ENCODE measurements at regions not wholly inside any gene's neighbourhood (a gene's known extent, or its start where the extent isn't known, plus 50 kb on each side); places are given as distances from the start of the nearest gene placed in this dataset.

DNA sequence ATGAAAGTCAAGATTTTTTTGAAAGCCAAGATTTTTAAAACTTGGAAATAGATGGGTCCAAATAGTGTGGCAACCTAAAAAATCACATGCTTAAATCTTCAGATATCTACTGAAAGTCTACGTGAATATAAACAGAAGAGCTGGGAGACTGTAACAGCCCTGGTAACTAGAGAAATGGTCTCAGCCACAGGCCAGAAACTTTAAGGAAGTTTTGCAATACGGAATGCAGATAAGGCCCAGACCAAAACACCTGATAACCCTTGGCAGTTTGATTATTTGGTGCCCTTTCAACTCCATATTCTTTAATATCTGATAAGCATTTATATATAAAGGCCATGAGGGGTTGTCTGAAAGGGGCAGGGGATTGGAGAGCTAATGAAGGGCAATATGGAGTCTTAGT lies 537.3 kb upstream of the TGFBR2 start:
- no peak for DNase-seq (ENCODE audit: extremely low read depth, low read depth, low spot score)

DNA sequence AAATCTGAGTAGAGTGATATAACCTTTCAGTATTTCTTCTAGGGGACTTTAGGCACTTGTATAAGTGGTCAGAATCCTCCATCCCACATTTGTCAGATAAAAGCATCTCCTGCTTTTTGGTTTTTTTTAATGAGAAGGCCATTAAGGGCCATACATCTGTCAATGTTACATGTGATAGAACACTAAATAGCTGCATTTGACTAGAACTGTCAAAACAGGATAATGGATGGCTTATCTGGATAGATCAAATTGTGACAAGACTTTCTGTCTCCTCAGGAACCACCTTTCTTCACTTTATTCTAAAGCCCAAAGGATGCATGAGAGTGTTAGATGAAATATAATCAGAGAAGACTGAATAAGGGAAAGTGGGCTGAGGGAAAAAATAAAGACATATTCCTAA lies 533.4 kb upstream of the TGFBR2 start:
- DNase-seq (ENCODE audit: extremely low read depth, low read depth, low spot score), result no peak

DNA sequence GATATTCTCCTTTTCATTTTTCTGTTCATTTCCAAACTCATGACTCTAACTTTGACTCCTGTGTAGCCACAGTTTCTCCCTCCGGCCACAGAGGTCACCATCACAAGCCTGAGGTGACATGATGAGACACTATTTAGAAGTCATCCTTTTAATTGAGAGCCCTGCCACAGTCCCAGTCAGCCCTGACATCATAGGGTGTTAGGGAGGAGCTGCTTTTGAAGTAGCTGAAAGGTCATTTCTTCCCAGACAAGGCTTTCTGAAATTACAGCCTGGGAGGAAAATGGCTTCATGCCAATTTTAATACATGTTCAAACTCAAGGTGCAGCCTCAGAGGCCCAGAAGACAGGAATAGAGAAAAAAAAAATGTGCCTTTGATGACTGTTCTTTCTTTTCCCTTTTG lies 532.8 kb upstream of the TGFBR2 start:
- no peak for DNase-seq (ENCODE audit: extremely low read depth, low read depth, low spot score)

DNA sequence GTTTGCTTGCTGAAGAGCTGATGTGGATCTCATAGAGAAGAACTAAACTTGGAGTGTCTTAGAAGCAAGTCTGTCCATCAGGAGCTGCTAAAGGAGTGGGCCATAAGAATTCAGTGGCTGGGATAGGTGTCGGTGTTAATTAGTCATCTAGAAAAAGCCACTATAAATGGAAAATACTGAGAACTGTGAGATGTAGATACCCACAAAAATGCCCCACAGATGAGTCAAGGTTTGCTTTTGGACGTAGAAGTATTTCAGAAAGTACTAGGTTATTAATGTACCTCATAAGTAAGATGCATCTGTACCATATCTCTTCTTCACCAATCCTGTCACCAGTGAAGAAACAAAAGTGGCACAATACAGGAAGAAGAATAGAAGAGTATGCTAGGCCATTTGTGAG lies 530.9 kb upstream of the TGFBR2 start:
- no peak for DNase-seq (ENCODE audit: extremely low read depth, low read depth, low spot score)

DNA sequence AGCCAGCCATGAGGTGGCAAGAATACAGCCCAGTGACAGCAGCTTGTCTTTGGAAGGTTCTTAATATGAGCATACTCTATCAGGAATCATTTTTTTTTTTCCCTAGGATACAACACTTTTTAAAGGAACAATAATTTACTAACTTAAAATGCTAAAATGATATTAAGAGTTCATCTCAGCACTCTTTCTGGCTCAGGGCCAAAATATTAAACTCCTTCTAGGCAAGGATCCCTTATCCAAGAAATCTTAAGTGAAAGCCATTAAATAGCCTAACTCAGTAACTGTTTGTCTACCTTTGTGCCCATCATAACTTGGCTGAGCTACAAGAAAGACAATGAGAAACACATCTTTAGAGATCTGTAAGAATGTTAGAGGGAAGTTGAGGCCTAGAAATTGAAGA lies 529.5 kb upstream of the TGFBR2 start:
- DNase-seq (ENCODE audit: extremely low read depth, low read depth, low spot score), result no peak

DNA sequence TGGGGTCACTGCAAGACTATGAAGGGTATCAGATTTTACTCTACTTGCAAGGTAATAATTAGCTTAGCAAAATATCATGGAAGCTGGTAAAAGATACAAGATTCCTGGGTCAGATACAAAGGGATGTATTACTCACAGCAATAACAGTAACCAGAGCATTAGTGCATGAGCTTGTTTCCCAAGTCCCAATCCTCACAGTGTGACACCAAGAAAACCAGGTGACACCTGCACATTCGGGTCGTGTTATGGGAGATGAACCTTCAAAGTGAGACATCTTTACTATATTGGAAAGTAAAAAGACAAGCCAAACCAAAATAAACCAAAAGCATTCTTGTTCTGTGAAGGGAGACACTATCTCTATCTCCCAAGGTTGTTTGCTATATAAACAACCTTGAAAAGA lies 528.7 kb upstream of the TGFBR2 start:
- DNase-seq (ENCODE audit: extremely low read depth, low read depth, low spot score), result no peak

DNA sequence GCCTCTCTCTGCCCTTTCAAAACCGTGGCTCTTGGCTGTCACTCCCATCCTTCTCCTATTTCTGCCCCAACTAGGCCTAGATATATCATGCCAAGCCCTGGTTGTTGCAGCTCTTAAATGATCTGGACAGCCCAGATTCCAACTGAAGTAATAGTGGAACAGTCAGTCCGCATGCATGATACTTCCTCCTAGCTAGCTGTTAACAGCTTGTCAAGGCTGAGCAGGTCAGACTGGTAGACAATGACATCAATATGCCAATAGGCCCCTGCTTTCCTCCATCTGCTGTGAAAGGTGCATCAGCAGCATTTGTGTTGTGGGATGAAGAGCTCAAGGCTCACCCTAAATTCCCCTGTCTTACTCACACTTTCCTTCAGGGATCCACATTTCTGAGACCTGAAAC lies 527.7 kb upstream of the TGFBR2 start:
- no peak for DNase-seq (ENCODE audit: extremely low read depth, low read depth, low spot score)

DNA sequence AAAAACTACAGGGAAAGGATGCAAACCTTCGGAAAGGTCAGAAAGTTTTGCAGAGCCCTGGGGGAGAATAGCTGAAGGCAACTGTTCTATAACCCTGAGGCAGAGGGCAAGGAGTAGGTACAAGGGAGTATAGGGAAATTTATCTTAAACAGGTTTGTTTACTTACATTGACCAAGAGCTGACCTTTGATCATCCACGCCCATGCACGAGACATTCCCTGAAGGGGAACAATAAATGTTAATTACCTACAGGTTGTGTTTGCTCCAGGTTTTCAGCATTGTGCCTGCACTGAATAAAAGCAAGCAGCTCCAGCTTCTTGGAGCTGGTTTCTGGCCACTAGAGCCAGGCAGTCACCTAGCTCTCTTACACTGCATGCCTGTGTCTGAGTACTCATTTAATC lies 524.5 kb upstream of the TGFBR2 start:
- no peak for DNase-seq (ENCODE audit: extremely low read depth, low read depth, low spot score)

DNA sequence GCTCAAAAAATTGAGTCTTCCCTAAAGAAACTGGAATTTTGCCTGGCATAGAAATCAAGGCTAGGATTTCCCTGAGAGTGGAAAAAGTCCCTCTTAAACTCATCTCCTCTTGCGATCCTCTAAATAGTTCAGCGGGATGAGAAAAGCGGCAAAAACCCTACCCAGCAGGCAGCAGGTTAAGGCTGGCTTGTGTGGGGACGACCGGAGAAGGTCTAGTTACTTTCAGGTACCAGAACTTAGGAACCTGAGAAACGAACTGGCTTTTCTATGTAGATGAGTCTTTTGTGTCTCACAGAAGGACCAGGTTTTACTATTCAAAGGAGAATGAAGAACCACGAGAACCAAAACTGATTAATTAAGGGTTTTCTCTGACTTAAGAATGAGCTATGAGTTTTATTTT lies 523.7 kb upstream of the TGFBR2 start:
- DNase-seq (ENCODE audit: extremely low read depth, low read depth, low spot score), result no peak

DNA sequence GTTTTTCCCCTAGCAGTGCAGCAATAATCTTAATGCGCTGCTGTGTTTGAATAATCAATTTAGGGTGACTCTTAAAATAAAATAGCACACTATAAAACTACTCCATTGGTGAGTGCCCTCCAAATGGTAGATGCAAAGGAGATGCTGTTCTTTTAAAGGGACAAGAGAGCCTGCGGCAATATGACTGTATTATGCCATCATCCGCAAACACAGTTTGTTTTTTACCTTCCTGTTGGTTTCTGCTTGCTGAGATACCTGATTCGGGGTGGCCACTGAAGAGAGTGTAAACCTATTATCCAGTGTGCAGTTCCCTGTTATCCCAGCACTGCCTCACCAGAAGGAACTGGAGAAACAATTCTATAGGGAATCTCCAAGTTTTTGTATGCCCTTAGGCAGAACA lies 523.1 kb upstream of the TGFBR2 start:
- DNase-seq (ENCODE audit: extremely low read depth, low read depth, low spot score), result no peak

DNA sequence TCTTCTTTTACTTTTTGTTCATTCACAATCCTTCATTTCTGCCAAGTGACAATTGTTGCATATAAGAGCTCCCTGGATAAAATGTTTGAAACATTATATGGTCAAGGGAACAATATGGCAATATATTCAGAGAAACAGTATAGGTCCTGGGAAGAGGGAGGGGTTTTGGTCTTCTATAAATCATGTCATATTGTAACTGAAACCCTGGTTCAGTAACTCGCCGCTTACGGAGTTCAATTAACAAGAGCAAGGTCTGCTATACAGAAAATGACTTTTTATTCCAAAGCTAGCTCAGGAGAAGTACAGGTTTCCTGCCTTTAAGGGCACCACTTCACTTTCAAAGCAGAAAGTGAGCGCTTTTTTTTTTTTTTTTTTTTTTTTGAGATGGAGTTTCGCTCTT lies 522.1 kb upstream of the TGFBR2 start:
- no peak for DNase-seq (ENCODE audit: extremely low read depth, low read depth, low spot score)

DNA sequence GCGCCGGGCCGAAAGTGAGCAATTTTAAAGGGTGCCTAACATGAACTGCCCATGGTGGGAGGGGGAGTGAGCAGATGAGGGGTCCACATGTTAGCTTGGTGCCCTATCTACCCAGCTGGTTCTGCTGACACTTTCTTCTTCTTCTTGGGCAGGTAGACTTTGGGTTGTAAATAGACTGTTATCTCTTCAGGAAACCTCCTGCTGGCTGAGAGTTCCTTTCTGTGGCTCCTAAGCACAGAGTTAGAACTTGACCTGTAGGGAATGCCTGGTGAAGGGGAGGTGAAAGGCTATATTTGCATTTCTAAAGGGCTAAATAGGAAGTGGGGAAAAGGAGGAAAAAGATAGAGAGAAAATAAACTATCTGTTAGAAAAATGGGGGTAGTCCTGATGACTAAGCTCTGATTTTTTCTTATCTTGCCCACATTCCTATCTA lies 521.4 kb upstream of the TGFBR2 start:
- DNase-seq (ENCODE audit: extremely low read depth, low read depth, low spot score), result no peak

DNA sequence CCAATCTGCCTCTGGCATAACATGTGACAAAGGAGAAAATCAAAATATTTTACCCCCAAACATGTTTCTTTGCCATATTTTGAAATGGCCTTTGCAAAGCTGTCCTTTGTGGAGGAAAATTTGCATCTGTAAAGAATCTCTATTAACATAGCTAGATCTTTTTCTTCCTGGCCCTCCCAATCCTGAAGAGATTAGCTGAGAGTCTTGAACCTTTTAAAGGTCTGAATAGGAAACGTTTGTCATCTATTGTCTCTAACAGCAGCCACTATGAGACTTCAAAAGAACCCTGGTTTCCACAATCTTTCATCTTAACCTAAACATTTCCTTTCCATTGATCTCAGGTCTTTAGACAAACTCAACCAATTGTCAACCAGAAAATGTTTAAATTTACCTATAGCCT lies 520.9 kb upstream of the TGFBR2 start:
- DNase-seq (ENCODE audit: extremely low read depth, low read depth, low spot score), result no peak

DNA sequence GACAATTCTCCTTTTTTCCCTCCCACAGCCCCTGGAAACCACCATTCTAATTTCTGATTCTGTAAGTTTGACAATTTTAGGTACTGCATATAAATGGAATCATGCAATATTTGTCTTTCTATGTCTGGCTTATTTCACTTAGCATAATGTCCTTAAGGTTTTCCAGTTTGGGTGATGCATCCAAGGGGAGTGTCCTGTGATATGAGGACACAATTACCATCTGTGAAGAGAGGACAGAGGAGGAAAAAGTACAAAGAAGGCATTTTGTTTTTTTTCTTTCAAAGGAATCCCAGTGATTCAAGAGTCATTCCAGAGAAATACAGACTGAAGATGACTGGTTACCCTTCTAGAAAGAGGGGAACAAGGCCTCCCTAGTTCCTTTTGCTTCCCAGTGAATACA lies 514.7 kb upstream of the TGFBR2 start:
- DNase-seq (ENCODE audit: extremely low read depth, low read depth, low spot score), result no peak

DNA sequence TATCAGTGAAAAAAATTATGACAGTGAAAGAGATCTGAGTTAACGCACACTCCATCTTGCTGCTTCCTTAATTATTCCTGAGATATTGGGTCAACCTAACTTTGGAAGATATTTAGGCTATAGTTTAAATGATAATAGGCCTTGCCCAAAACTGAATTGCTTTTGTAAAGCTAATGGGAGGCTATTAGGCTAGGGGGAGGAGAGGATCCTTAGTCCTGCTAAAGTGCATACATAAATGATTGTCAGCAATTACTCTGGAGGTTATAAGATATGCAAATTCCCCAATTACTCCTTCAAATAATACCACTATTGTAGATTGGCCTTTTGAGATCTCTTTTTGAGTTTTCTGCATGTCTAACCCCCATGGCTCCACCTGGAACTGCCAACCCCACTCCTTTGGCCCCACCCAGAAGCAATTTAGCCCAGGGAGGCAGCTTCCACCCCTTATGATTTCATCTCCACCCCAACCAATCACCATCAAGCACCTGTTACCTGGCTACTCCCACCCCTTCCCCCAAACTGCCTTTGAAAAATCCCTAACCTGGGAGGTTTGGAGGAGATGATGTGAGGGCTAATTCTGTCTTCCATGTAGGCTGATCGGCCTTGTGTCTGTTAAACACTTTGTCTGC lies 509.3 kb upstream of the TGFBR2 start:
- no peak for DNase-seq (ENCODE audit: extremely low read depth, low read depth, low spot score)

DNA sequence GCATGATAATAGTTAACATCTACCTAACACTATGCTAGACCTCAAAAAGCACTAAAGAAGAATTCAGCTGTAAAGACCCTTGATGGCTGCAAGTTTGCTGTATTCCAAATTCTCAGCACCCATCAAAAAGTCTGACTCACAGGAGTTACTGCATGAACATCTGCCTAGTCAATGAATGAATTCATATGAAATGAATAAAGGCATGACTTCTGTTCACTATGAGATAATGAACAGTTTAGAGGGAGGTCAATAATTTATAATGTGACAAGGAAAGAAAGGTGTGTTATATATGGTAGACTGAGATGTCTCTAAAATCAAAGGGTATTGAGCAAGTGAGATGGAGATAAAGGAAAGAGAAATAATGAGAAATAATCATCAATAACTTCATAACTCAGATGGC lies 508.2 kb upstream of the TGFBR2 start:
- DNase-seq (ENCODE audit: extremely low read depth, low read depth, low spot score), result no peak

DNA sequence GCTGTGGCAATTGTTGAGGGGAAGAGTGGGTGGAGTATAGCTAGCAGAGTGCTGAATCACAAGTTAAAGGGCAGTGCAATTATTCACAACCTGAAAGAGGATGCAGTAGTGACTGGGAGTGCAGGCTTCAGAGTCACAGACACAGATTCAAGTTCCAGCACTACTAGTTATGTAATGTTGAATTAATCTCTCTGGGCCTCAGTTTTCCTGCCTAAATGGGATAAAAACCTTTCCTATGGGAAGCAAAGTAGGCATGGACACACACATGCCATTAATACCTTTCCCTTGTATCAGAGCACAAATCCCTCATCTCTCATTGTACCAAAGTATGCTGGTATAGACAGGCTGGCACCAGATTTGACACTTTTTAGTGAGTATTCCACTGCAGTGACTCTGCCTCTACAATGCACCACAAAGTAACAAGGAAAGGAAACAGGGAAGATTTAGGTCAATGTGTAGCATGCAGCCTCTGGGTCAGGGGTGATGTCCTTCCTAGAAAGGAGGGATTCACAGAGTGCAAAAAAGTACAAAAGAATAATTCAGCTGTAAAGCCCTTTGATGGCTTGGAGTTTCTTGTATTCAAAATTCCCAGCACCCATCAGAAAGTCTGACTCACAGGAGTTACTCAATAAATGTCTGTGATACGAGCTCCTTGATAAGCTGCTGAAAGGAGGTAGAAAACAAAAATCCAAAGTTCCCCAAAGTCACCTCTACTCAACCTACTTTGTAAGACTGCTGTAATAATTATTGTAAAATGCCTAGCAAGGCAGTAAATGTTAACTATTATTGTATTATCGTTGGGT lies 507.5 kb upstream of the TGFBR2 start:
- no peak for DNase-seq (ENCODE audit: extremely low read depth, low read depth, low spot score)

DNA sequence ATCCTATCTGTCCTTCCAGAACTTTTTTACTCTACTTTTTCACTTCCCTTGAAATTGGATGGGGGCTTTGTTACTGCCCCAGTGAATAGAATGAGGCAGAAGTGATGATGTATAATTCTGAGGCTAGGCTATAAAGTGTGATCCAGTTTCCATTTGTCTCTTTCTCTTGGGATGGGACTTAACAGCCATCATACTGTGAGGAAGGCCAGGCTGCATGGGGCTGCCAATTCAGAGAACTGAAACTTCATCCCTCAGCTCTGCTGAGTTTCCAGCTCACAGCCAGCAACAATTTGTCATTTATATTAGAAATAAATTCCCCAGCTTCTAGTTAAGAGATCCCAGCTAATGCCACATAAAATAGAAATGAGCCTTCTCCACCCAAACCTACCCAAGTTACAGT lies 504.0 kb upstream of the TGFBR2 start:
- no peak for DNase-seq (ENCODE audit: extremely low read depth, low read depth, low spot score)

DNA sequence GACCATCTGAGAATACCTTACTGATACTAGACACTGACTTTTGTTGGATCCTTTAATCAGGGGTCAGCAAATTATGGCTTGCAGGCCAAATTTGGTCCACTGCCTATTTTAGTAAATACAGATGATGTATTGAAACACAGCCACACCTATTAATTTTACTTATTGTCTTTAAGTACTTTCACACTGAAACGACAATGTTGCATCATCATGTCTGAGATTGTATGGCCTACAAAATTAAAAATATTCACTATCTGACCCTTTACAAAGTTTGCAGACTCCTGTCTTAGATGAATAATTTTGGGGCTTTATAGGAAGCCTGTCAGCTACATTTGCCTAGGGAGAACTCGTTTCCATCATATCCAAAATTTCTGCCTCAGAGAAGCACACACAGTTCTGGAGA lies 503.2 kb upstream of the TGFBR2 start:
- no peak for DNase-seq (ENCODE audit: extremely low read depth, low read depth, low spot score)

DNA sequence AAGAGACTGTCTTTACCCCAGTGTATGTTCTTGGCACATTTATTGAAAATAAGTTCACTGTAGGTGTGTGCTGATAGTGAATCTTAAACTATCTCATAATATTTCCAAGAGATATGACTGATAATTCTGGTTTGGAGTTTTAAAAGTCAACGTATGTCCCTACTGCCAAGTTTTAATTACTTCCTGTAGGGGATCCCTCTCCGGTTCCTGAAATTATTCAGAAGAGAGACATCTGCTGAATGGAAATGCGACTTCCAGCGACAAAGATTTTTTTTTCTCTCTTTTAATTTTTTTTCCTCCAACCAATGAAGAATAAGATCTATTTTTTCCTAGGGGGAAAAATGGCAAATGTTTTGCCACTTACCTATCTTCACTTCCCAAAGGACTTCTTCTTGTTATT lies 498.9 kb upstream of the TGFBR2 start:
- DNase-seq (ENCODE audit: extremely low read depth, low read depth, low spot score), result no peak

DNA sequence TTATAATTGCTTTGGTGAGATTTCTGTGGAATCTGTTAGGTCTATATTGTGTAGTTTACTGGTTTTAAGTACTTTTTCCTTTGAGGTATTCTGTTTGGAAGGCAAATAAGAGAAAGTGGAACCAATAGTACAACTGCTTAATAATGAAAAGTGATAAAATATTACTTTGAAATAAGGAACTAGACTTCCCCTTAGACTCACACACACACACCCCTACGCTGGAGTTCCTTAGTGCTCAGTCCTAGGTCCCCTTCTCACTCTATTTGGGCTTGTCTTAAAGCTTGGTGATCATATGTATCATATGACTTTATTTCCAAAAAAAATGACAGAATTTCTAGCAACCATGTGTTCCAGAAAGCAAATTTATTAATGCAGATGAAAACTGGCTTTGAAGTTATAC lies 494.0 kb upstream of the TGFBR2 start:
- no peak for DNase-seq (ENCODE audit: extremely low read depth, low read depth, low spot score)

DNA sequence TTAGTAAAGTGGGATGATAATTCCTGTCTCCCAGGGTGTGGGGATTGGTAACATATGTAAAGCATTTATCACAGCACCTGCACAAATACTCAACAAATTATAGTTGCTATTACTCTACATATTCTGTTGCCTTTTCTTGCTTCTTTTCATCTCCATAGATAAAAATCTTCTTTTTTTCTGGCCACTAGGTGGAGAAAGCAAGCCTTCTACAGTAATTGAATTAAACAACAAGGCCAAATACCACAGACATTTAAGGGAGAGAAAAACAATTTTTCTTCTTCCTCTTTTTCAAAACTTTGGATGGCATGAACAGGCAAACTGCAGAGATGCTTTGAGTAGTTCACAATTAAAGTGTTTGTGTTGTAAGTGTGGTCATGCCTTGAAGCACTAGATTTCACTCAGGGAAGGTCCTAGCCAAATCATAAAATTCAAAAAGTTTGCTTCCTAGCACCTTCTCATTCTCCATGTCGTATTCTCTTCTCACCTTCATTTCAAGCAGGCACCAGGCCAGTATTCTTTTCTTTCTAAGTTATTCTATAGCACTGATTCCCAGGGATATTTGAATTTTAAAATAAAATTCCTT lies 493.4 kb upstream of the TGFBR2 start:
- peak; percentile 47 for DNase-seq (ENCODE audit: extremely low read depth, low read depth, low spot score)

Measured in glomerular endothelial cell (primary cell).